HG03135 (cell line): ENCODE measurements at regions not wholly inside any gene's neighbourhood (a gene's known extent, or its start where the extent isn't known, plus 50 kb on each side); places are given as distances from the start of the nearest gene placed in this dataset.

Experiments used
- ATAC-seq: cut with Tn5 transposase; IDR thresholded peaks from one replicate; pipeline ENCODE4 v1.9.1; 2021; ENCODE audit warnings: mild to moderate bottlenecking, moderate library complexity; ENCODE audit not compliant: unreplicated experiment

GRCh38 chr7:68442931-68443631 lies 1155.2 kb upstream of the AUTS2 start:
- no peak for ATAC-seq

GRCh38 chr7:68444042-68444441 lies 1154.2 kb upstream of the AUTS2 start:
- no peak for ATAC-seq

GRCh38 chr7:68444956-68445355 lies 1153.3 kb upstream of the AUTS2 start:
- ATAC-seq, result no peak

GRCh38 chr7:68446183-68446582 lies 1152.1 kb upstream of the AUTS2 start:
- ATAC-seq, result no peak

- no peak for ATAC-seq
Observed at GRCh38 chr7:68449099-68449498, 1149.2 kb upstream of the AUTS2 start.

GRCh38 chr7:68449816-68450215 lies 1148.5 kb upstream of the AUTS2 start:
- no peak for ATAC-seq

GRCh38 chr7:68454931-68455330 lies 1143.3 kb upstream of the AUTS2 start:
- no peak for ATAC-seq

GRCh38 chr7:68456469-68456868 lies 1141.8 kb upstream of the AUTS2 start:
- no peak for ATAC-seq

- ATAC-seq, result no peak
Observed at GRCh38 chr7:68457481-68457880, 1140.8 kb upstream of the AUTS2 start.

- ATAC-seq, result no peak
Observed at GRCh38 chr7:68458010-68458908, 1140.0 kb upstream of the AUTS2 start.

GRCh38 chr7:68461430-68461829 lies 1136.8 kb upstream of the AUTS2 start:
- ATAC-seq, result no peak

- ATAC-seq, result no peak
Observed at GRCh38 chr7:68470836-68471435, 1127.3 kb upstream of the AUTS2 start.

GRCh38 chr7:68472688-68473087 lies 1125.6 kb upstream of the AUTS2 start:
- no peak for ATAC-seq

GRCh38 chr7:68474661-68475216 lies 1123.5 kb upstream of the AUTS2 start:
- ATAC-seq, result no peak

- no peak for ATAC-seq
Observed at GRCh38 chr7:68476966-68477365, 1121.3 kb upstream of the AUTS2 start.

GRCh38 chr7:68478326-68478725 lies 1119.9 kb upstream of the AUTS2 start:
- ATAC-seq, result no peak

GRCh38 chr7:68482800-68483199 lies 1115.5 kb upstream of the AUTS2 start:
- no peak for ATAC-seq

GRCh38 chr7:68484731-68485130 lies 1113.5 kb upstream of the AUTS2 start:
- no peak for ATAC-seq

- no peak for ATAC-seq
Observed at GRCh38 chr7:68485253-68485917, 1112.9 kb upstream of the AUTS2 start.

GRCh38 chr7:68488341-68489060 lies 1109.8 kb upstream of the AUTS2 start:
- ATAC-seq, result no peak
